GM12892 (cell line): ENCODE measurements at regions not wholly inside any gene's neighbourhood (a gene's known extent, or its start where the extent isn't known, plus 50 kb on each side); places are given as distances from the start of the nearest gene placed in this dataset.

Experiments used
- POLR2A ChIP-seq: IDR thresholded peaks from 2 replicates; pipeline ENCODE4 v1.6.1; 2011; ENCODE audit warnings: low read depth, low read length, control low read depth
- POLR2AphosphoS5 ChIP-seq: IDR thresholded peaks from 2 replicates; pipeline ENCODE4 v1.6.1; 2011; ENCODE audit warnings: low read depth, low read length, control low read depth

DNA sequence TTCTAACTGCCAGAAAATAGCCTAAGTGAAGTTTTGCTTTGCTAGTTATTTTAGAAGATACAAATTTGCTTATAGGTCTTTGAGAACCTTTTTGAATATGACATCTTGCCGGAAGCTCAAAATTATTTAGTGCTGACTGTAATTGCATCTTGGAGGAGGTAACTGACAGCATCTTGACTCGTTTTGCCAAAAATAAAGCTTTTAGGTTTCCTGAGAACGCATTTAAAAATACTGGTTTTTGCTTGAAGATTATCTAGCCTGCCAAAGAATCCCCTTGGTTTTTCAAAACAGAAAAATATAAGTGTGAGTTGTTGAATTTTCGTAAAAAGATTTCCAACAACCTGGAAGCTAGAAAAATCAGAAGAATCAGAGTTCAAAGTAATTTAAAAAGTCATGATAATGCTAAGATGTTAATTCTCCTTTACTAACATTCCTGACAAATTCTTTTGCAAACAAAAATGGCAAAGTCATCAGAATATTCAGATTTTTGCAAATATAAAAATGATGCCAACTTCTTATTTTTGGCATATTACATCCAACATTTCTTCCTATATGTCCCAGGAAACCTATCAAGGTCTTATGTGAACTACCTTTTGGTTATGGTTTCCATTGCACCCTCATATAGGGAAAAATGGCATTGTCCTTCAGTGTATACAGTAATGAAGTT is 178.0 kb upstream of the SLC8A1 start:
- TF ChIP-seq POLR2AphosphoS5 (no peak), POLR2A (no peak)
